GM18517 (cell line): ENCODE measurements at regions not wholly inside any gene's neighbourhood (a gene's known extent, or its start where the extent isn't known, plus 50 kb on each side); places are given as distances from the start of the nearest gene placed in this dataset.
"Not testable (repeated sequence)": the region's sequence is repeated elsewhere in the genome, so short reads cannot be mapped to it uniquely, and the experiment has no call there.

Source experiments
- ATAC-seq: cut with Tn5 transposase; IDR thresholded peaks from one replicate; pipeline ENCODE4 v1.9.1; 2021; ENCODE audit warnings: mild to moderate bottlenecking, moderate library complexity; ENCODE audit not compliant: unreplicated experiment

DNA sequence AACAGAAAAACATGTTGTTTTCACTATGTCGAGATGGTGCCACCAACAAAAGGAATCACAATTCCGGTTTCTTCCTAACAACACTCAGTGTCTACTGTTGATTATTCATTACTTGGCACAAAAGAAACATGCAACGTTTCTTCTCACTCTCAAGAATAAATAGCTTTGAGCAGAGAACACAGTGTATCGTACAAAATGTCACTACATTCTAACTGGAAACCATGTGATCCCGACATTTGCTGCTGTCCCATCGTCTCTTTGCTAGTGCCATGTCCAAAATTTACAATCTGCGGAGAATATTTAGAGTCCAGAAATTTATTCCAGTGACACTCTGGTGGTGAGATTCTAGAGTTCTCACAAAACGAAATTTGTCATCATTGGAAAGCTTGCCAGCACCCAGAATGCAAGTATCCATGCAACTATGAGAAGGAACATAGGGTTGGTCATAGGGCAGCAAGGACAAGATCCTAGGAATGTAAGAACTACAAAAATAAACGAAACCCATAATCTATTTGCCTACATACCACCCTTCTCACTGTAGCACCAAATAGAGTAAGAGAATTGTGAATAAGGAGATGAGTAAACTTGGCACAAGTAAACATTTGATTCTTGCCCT, 505.1 kb downstream of the LTN1 start:
- no peak for ATAC-seq

DNA sequence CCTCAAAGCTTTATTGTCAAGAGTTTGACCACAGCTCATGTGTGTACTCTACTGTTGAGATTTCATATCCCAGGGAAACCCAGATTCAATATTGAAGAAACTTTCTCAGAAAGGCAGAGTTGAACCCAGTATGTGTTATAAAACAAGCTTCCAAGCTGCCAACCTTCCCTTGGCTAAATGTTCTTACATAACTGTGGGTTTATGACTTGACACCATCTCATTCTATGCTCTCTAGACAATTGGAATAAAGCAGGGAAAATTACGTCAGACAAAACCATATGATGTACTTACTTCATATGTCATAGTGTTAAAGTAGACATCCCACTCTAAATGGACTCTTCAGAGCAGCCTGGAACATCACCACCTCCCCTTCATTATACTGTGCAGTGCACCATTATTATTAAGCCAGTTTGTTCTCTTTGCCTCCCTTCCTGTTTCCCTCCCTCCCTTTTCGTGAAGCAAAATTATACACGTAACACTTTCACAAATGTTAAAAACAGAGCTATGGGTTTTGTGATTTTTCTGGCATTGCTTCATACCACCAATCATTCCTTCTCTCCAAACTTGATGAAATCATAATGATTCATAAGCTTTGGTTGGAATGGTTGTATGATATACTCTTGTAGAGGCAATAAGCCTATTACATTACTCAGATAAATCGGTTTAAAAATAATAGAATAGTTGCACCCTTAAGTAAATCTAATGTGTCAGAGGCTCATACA, 507.2 kb downstream of the LTN1 start:
- no peak for ATAC-seq

DNA sequence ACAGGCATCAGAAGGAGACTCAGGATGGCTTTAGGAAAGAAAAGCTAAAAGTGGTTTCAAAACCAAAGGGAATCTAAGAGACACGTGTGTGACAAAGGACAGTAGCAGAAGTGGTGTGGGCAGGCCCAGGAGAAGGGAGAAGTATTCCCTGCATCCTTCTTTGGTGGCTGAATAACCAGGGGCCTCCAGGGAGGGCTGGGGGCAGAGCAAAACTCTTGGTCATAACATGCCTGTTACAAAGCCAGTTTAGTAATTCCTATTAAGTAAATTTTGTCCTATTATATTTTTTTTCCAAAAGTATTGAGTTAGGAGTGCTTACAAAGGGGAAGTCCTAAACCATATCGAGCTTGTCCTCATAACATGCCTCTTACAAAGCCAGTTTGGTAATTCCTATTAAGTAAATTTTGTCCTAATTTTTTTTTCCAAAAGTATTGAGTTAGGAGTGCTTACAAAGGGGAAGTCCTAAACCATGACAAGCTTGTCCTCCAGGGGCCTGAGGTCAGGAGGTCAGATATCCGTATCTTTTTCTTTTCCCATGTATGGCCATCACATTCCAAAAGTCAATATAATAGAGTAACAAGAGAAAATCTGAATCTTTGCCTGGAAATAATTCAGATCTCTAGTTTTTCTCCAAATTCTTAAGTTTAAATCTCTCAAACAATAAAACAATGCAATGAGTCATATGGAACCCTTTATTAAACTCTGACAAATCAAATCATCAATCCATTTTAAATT, 509.2 kb downstream of the LTN1 start:
- no peak for ATAC-seq

DNA sequence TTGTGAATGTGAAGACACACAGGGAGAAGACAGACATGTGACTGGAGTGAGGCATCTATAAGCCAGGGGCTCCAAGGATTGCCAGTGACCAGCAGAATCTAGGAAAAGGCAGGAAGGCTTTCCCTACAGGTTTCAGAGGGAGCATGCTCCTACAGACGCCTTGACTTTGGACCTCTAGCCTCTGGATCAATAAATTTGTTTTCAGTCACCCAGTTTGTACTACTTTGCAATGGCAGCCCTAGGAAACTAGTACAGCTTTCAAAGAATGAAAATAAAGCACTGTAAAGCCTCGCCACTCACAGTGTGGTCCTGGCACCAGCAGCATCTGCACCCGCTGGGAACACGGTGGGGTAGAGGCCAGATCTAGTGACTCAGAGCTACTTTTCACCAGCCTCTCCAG, 510.0 kb downstream of the LTN1 start:
- no peak for ATAC-seq

DNA sequence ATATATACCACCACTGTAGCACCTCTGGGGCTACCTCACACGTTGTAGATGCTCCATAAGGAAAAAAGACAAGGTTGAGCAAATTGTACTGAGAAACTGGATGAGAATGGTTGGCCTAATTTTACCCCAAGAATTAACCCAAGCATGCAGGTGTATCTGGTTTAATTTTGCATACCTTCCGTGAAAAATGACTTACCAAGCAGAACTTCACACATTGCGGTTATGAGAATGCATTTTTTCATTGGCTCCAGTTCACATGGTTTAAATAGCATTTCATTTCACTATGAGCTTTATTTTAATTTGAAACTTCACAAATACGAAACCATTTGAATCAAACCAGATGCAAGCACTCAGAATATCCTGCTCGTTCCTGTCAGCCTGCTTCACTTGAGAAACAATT, 512.2 kb downstream of the LTN1 start:
- ATAC-seq = peak; percentile 57

DNA sequence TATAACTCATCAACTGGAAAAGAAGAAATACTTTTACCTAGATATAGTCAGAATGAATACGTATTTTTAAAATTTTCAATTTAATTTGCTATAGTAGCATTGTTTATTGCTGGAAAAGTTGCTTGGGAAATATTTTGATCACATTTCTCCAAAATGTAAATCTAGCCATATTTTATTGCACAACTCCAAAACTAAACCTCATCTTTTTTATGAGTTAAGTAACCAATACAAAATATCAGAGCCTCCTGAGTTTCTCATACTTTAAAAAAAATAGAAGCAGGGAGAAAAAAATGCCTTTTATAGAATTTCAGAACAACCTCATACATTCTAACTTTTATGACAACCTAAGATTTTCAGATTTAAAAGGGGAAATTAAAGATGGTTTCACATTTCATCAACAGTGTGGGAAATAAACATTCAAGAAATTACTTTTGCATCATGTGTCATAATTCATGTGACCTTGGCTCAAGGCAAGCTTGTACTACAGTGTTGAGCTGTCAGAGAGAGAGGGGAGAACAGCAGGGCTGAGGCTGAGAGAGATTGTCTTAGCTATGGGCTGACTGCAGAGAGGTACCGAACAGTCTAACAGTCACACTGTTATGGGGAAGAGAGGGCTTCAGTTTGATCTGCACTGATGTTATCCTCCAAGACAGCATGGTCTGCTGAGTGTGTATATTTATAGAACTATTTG, 519.0 kb downstream of the LTN1 start:
- peak; percentile 56 for ATAC-seq

DNA sequence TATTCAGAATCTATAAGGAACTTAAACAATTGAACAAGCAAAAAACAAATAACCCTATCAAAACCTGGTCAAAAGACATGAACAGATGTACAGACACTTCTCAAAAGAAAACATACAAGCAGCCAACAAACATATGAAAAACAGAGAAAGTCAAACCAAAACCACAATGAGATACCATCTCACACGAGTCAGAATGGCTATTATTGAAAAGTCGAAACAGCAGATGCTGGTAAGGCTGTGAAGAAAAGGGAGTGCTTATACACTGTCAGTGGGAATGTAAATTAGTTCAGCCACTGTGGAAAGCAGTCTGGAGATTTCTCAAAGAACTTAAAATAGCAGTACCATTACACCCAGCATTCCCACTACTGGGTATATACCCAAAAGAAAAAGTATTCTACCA, 520.1 kb downstream of the LTN1 start:
- ATAC-seq = not testable (repeated sequence)

DNA sequence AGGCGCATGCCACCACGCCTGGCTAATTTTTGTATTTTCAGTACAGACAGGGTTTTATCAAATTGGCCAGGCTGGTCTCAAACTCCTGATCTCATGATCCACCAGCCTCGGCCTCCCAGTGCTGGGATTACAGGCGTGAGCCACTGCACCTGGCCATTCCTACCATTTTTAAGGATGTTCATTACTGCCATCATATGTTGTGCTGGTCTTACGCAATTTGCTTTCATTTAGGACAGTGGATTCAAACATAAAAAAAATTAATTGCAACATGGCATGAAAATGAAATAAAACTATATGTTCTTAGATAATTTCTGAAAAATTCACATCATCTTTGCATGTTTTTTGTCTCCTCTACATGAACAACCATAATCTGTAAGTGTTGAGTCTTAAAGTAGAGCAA, 527.7 kb downstream of the LTN1 start:
- no peak for ATAC-seq

DNA sequence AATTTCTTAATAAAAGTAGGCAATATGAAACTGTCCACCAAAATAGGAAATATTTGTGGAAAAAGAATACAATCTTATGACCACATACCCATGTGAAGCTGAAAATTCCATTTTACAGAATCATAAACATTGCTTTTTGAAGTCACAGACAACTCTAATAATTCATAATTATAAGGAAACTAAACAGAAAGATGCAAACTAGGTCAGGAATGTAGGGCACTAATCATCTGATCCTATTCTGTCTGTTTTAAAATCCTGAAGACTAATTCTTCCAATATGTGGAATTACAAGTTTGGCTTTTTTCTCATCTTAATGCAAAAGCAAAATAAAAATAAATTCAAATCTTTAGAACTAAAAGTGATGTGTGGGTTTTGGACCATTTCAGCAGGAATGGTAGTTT, 528.6 kb downstream of the LTN1 start:
- no peak for ATAC-seq

DNA sequence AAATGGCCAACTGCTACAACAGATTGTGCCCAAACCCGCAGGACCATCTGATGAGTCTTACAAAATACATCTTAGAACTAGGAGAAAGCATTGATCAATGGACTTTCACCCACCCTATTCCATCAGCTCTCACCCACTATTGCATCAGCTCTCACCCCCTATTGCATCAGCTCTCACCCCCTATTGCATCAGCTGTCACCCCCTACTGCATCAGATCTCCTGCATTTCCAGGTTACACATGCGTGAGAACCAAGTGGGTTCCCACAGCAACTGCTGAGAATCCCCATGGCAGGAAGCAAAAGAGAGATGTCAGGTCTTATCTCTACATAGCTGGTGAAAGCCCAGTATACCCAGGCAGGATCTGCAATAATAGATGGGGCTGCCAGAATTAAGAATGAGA, 533.5 kb downstream of the LTN1 start:
- ATAC-seq = no peak

DNA sequence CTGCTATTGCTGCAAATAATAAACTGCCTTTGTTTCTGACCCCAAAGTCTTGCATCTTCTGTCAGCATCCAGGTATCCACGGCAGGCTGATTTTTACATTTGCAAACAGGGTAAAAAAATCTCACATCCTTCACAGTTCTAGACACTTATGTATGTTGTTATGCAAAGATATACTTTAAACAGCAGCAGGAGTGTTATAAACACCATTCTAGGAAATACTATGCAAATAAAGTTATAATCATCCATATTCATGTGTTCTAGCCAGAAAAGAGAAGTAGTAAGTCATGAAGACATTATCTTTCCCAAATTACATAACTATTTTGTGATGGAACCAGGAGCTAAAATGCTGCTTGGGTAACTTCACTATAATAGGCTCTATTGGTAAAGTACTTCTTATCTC, 534.2 kb downstream of the LTN1 start:
- no peak for ATAC-seq

DNA sequence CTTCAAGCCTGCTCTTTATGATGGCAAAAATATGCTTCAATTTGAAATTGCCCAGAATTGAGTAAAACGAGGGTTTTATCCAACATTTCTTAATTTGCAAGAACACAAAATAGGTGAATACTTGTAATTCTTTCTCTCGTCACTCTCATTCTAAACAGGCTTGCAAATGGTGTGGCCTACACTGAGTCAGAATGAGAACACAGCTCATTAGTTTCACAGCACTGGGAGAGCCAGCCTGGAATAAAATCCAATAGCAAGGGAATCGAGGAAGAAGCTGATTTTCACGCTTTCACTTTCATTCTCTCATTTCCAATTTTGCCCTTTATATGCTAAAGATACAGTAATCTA, 537.5 kb downstream of the LTN1 start:
- no peak for ATAC-seq

DNA sequence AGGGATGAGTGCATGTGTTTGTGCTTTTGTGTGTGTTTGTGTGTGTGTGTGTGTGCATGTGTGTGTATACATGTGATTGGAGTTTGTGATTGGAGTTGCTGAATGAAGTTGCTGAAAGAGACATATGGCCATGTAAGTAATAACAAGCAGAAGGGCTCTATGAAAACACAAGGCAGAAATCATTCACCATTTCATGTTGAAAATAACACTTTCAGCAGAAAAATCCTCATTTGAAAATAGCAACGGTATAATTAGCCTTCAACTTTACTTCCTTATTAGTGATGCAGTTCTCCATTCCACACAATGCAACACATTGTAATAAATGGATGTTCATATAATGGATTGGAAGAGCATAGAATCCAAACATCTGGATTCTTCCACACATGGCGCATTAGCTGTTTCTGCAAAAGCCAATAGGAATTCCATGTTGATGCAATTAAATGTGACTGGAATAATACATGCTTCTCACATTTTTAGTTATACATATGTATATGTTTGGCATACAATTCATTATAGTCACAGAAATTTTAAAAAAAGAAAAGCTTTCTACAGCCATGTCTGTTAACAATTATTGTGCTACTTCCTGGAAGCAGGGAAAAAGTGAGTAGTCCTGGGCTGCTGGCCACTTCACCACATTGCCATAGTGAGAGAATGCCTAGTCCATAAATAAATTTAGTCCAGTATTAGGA, 538.0 kb downstream of the LTN1 start:
- ATAC-seq = no peak

DNA sequence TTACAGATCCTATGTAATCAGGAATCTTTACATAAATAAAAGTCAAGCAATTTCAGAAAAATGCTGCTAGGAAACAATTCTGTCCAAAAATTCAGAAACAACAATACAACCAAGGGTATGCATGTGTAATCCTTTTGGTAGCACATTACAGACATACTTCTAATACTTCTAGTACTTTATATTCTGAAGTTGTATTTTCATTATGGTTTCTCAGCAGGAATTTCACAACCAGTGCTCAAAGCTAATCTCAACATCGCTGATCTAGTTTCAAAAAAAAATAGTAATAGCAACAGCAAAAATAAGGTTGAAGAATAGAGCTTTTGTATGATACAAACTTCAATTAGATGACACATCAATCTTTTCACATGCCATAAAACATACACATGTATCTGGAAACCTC, 545.2 kb downstream of the LTN1 start:
- no peak for ATAC-seq

DNA sequence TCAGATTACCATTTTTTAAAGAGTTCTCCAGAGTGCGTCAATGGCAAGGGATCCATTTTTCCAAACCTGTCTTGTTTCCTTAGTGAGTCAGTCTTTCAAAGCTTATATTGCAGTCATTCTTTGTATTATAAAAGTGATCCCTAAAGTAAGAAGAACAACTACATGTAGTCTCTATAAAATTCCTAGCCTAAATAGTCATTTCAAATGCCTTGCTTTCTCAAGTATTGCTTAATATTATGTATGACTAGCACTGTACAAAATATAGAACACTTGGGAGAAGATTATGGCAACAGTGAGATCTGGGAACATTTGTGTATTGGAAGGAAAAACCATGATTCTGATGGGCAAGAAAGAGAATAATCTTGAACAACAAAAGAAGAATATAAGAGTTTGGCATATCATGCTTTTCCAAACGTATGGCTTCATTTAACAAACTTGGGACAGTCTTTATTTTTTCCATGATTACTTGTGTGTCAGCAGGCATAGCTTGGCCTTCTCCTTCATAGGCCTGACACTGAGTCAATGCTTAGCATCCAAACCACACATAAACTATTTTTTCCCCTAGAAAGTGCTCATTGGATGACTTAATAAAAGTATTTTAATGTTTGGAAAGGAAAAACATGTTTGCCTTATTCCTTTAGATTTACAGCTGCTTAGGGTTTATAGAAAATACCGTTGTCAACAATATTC, 547.4 kb downstream of the LTN1 start:
- ATAC-seq = no peak

DNA sequence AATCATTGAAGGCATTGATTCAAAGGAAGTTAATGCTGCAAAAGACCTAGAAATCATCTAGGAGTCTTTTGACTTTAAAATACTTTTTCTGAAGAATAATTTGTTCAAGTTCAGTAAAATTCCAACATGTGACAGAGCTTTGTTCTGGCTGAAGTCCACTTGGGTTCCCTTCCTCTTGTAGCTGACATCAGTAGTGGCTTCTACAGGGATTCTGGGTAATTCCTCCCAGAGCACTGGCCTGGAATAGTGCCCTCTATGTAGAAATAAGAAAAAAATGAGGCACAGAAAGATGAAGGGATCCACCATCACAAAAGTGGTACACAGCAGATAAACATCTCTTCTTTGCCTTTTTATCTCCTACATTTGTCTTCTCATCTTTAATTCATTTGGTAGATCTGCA, 548.1 kb downstream of the LTN1 start:
- no peak for ATAC-seq

DNA sequence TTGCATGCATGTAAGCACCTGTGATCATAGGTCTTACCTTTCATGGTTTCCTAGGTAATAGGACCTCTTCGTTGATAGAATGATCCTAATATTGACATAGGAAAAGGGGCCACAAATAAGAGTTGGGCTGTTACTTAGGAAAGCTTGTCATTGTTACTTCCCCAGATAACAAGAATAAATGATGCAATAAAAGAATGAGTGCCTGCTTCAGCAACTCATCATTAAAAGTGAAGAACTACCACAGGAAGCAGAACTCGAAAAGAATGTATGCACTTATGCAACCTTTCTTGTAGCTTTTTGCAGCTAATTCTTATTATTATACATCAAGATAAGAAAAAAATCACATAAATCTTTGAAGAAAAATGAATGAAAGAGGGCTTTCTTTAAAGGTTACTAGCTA, 548.6 kb downstream of the LTN1 start:
- no peak for ATAC-seq

DNA sequence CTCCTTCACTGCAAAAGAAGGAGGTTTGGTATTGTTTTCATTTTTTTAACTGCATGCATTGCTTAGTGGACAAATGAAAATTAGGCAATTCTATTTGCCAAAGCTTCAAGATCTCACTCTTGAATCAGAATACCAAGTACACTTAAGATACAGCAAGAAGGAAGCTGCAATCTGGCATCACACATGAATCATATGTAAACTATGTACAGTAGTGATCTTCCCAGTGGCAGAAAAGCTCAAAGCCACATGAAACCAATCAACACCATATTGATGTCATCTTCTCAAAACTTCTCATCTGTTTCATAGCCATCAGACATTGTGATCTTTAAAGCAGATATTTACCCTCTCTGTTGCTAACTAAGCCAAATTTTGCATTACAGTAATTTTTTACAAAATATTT, 550.1 kb downstream of the LTN1 start:
- ATAC-seq = no peak

DNA sequence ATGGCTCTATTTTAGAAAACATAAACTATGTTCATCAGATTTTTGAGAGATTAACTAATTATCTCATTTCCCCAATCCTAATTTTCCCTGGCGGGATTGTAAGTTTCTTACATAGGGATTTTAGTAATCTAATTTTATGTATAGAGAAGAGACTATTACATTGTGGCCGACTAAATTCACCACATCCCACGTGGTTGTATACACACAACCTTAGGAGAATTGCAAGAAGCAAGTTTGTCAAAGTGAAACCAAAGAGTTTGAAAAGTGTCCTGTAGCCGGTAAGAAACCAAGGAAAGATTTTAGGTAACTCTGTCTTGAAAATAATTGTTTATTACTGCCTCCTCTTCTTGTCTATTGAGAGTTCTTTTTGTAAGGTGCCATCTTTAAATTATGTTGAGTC, 550.6 kb downstream of the LTN1 start:
- ATAC-seq = no peak

DNA sequence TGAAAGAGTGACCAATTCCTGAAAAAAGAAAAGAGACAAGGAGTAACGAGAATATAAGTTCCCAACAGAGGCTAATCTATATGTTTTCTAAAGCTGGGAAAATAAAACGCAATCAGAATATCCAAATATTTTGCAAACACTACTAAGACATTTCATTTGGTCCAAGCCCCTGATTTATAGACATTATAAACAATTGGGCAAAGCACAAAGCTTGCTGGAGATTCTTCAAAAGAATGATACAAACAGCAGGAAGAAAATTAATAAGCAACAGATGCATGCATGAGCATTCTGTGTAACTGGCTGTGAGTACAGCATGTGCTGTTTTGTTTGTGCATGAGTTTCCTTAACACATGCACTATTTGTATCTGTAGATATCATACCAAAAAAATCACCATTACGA, 552.9 kb downstream of the LTN1 start:
- no peak for ATAC-seq

DNA sequence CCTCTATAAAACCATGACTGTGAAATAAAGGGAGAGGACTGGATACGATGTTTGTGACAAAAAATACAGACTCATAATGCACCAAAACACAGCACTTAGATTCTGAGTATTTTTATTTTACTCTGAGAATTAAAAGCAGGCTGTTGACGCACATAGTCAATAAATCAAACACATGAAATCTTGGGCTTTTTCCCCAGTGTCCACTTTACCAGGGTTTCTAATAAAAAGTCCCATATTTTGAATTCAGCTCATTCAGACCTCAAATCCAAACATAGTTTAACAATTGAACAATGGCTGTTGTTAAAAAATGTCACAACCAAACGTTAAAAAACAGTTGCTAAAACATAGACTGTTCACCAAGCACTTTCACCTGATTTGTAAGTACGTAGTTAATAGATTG, 553.4 kb downstream of the LTN1 start:
- no peak for ATAC-seq
